IMR-90 (cell line): ENCODE measurements at regions not wholly inside any gene's neighbourhood (a gene's known extent, or its start where the extent isn't known, plus 50 kb on each side); places are given as distances from the start of the nearest gene placed in this dataset.

Source experiments
- ATAC-seq: fragments of 200-7000 bp; cut with Tn5 transposase; 2 replicates; pipeline ENCODE4 v1.9.1; 2020; ENCODE audit warnings: low read depth, mild to moderate bottlenecking, moderate library complexity
- BruUV-seq: library from RNA; stranded (reverse); fragments of 400-500 nt; replicated peaks from 2 replicates; lab custom pipeline; 2021; lab: Mats Ljungman, UMichigan
- CTCF ChIA-PET: fragments of 300-600 bp; formaldehyde crosslinking; extraction: SDS; loops from one replicate; lab custom pipeline; 2021; ENCODE audit warnings: antibody characterized with exemption; lab: Yijun Ruan, JAX
- POLR2A ChIA-PET: fragments of 300-600 bp; sonication (Branson Sonifier 250); formaldehyde crosslinking; loops from one replicate; lab custom pipeline; 2022; ENCODE audit warnings: antibody characterized with exemption; ENCODE audit not compliant: unreplicated experiment; lab: Charles Lee
- DNase-seq: peaks from one replicate; pipeline ENCODE4 v3.0.0; 2013
- H2AFZ ChIP-seq: replicated peaks from 2 replicates; pipeline ENCODE3; 2013; ENCODE audit warnings: low read length, mild to moderate bottlenecking; ENCODE audit not compliant: poor library complexity
- H2AK5ac ChIP-seq: 2 replicates; pipeline ENCODE4 v1.6.1; 2013; ENCODE audit warnings: low read depth, low read length, inconsistent platforms
- H2AK9ac ChIP-seq: replicated peaks from 2 replicates; pipeline ENCODE3; 2013; ENCODE audit warnings: mild to moderate bottlenecking, low read depth, low read length, moderate library complexity; ENCODE audit not compliant: poor library complexity
- H2BK120ac ChIP-seq: 2 replicates; pipeline ENCODE4 v1.6.1; 2013; ENCODE audit warnings: low read depth, low read length, inconsistent platforms
- H2BK15ac ChIP-seq: 3 replicates; pipeline ENCODE4 v1.6.1; 2013; ENCODE audit warnings: low read depth, low read length, inconsistent platforms
- H2BK20ac ChIP-seq: 2 replicates; pipeline ENCODE4 v1.6.1; 2013; ENCODE audit warnings: low read depth, mild to moderate bottlenecking, inconsistent platforms, low read length, moderate library complexity
- H2BK5ac ChIP-seq: 2 replicates; pipeline ENCODE4 v1.6.1; 2013; ENCODE audit warnings: mild to moderate bottlenecking, low read depth, low read length, inconsistent platforms; ENCODE audit not compliant: poor library complexity, severe bottlenecking
- H3K14ac ChIP-seq: replicated peaks from 2 replicates; pipeline ENCODE4 v1.6.1; 2013; ENCODE audit warnings: low read depth, low read length, inconsistent platforms
- H3K18ac ChIP-seq: 2 replicates; pipeline ENCODE4 v1.6.1; 2013; ENCODE audit warnings: low read depth, low read length, control low read depth
- H3K23ac ChIP-seq: 2 replicates; pipeline ENCODE4 v1.6.1; 2013; ENCODE audit warnings: low read depth, low read length, inconsistent platforms
- H3K27ac ChIP-seq: 2 replicates; pipeline ENCODE4 v1.5.1; 2013; ENCODE audit warnings: mild to moderate bottlenecking, control low read depth, low read length; ENCODE audit not compliant: insufficient read depth
- H3K27me3 ChIP-seq: 2 replicates; pipeline ENCODE4 v1.6.1; 2013; ENCODE audit warnings: low read length; ENCODE audit not compliant: control insufficient read depth, insufficient read depth
- H3K36me3 ChIP-seq: 2 replicates; pipeline ENCODE4 v1.6.1; 2013; ENCODE audit warnings: low read length, mixed read lengths; ENCODE audit not compliant: control insufficient read depth, insufficient read depth
- H3K4ac ChIP-seq: 2 replicates; pipeline ENCODE4 v1.6.1; 2013; ENCODE audit warnings: low read depth, low read length, inconsistent platforms
- H3K4me1 ChIP-seq: 2 replicates; pipeline ENCODE4 v1.6.1; 2013; ENCODE audit warnings: low read length, mixed read lengths; ENCODE audit not compliant: control insufficient read depth, insufficient read depth
- H3K4me2 ChIP-seq: 2 replicates; pipeline ENCODE4 v1.6.1; 2013; ENCODE audit warnings: low read depth, mild to moderate bottlenecking, control low read depth, low read length, moderate library complexity
- H3K4me3 ChIP-seq: 2 replicates; pipeline ENCODE4 v1.5.1; 2013; ENCODE audit warnings: low read depth, mild to moderate bottlenecking, control low read depth, low read length, moderate library complexity; ENCODE audit not compliant: insufficient read depth
- H3K56ac ChIP-seq: 2 replicates; pipeline ENCODE4 v1.6.1; 2013; ENCODE audit warnings: low read length, inconsistent platforms; ENCODE audit not compliant: insufficient read depth; ENCODE audit errors: extremely low read depth
- H3K79me1 ChIP-seq, 2 experiments: 2 replicates each; pipeline ENCODE4 v1.6.1; 2013; ENCODE audit warnings: low read length in 2 of 2, inconsistent platforms in 1 of 2, low read depth in 1 of 2
- H3K9ac ChIP-seq: 2 replicates; pipeline ENCODE4 v1.6.1; 2013; ENCODE audit warnings: low read depth, low read length, control low read depth
- H3K9me1 ChIP-seq: 2 replicates; pipeline ENCODE4 v1.6.1; 2013; ENCODE audit warnings: low read length, inconsistent platforms; ENCODE audit not compliant: insufficient read depth
- H3K9me3 ChIP-seq: 2 replicates; pipeline ENCODE4 v1.6.1; 2013; ENCODE audit warnings: low read length; ENCODE audit not compliant: control insufficient read depth, insufficient read depth
- H4K20me1 ChIP-seq: 2 replicates; pipeline ENCODE4 v1.6.1; 2013; ENCODE audit warnings: low read length, inconsistent platforms; ENCODE audit not compliant: insufficient read depth
- H4K5ac ChIP-seq: 2 replicates; pipeline ENCODE4 v1.6.1; 2013; ENCODE audit warnings: mild to moderate bottlenecking, low read depth, low read length, control low read depth
- H4K8ac ChIP-seq, 2 experiments: 2 replicates each; pipeline ENCODE4 v1.6.1; 2013; ENCODE audit warnings: low read depth in 2 of 2, low read length in 2 of 2, control low read depth in 1 of 2, inconsistent platforms in 1 of 2
- H4K91ac ChIP-seq: 2 replicates; pipeline ENCODE4 v1.6.1; 2013; ENCODE audit warnings: low read depth, low read length, inconsistent platforms; ENCODE audit not compliant: insufficient read depth
- BHLHE40 ChIP-seq: fragments of 150-350 bp; IDR thresholded peaks from 2 replicates; pipeline ENCODE4 v1.6.1; 2016; ENCODE audit warnings: mild to moderate bottlenecking, low read depth, low read length
- MAFK ChIP-seq: IDR thresholded peaks from 2 replicates; pipeline ENCODE4 v1.6.1; 2012; ENCODE audit warnings: low read depth, low read length, improper control_type of control experiment
- MAZ ChIP-seq: IDR thresholded peaks from 2 replicates; pipeline ENCODE4 v1.6.1; 2012; ENCODE audit warnings: low read depth, mild to moderate bottlenecking, low read length, improper control_type of control experiment, moderate library complexity, borderline replicate concordance
- RAD21 ChIP-seq: IDR thresholded peaks from 2 replicates; pipeline ENCODE4 v1.6.1; 2012; ENCODE audit warnings: low read length, improper control_type of control experiment
- RCOR1 ChIP-seq: IDR thresholded peaks from 2 replicates; pipeline ENCODE4 v1.6.1; 2012; ENCODE audit warnings: mild to moderate bottlenecking, low read length, improper control_type of control experiment; ENCODE audit not compliant: insufficient replicate concordance
- RFX5 ChIP-seq: IDR thresholded peaks from 2 replicates; pipeline ENCODE4 v1.8.0; 2012; ENCODE audit warnings: low read depth, mild to moderate bottlenecking, low read length, moderate library complexity
- WGBS, 2 experiments: methylation state at CpG; one replicate each; pipeline versions ENCODE4 v1.1.5 to v1.1.7; 2013; ENCODE audit warnings: missing lambda C conversion rate in 2 of 2; ENCODE audit not compliant: insufficient read length in 1 of 2; ENCODE audit errors: extremely low coverage in 2 of 2; 5-methylcytosine and 5-hydroxymethylcytosine counted together
- dilution Hi-C: fragments of 300-500 bp; cut with HindIII; formaldehyde crosslinking; loops from one replicate; pipeline ENCODE4 v1.14.3; 2018; ENCODE audit warnings: low sequenced_read_pairs; ENCODE audit not compliant: unreplicated experiment
- in situ Hi-C: fragments of 300-500 bp; cut with MboI; formaldehyde crosslinking; loops from 3 replicates; pipeline ENCODE4 v1.14.3; 2019; ENCODE audit warnings: low sequenced_read_pairs, inconsistent platforms, mixed read lengths
- intact Hi-C: fragments of 100-400 bp; cut with micrococcal nuclease; formaldehyde crosslinking; loops from 2 replicates; pipeline ENCODE4 v1.10.0; 2022
- TF ChIP-seq, protein P1 (sequence below): fragments of 150-350 bp; IDR thresholded peaks from 2 replicates; pipeline ENCODE4 v1.6.1; 2016; ENCODE audit warnings: low read depth, mild to moderate bottlenecking, low read length, moderate library complexity, borderline replicate concordance
- TF ChIP-seq, protein P2 (sequence below): fragments of 150-350 bp; IDR thresholded peaks from 2 replicates; pipeline ENCODE4 v1.6.1; 2017; ENCODE audit warnings: mild to moderate bottlenecking, antibody characterized with exemption, low read length, low read depth

DNA sequence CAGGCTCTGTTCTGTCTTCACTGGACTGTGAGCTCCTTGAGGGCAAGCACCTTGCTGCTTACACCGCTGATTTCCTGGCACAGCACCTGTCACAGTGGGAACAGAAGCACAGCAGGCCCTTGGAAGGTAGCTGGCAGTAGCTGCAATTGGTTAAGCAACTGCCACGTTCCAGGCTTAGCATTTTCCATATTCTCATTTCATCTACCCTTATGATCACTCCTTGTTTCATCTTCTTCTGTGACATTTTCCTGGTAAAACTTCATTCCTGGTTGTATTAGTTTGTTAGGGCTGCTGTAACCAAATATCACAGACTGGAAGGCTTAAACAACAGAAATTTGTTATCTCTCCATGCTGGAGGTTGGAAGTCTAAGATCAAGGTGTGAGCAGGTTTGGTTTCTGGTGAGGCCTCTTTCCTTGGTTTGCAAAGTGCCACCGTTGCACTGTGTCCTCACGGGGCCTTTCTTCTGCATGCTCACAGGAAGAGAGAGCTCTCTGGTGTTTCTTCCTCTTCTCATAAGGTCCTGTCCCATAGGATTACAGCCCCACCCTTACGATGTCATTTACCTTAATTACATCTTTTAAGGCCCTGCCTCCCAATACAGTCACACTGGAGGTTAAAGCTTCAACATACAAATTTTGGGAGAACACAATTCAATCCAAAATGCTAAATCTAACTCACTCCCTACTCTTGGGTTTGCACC is 121.7 kb upstream of the CPSF6 start:
- Histone ChIP-seq H3K9ac (no peak overlapping the region), H2BK15ac (no peak overlapping the region), H3K9me3 (no peaks in the 10 kb centered on the region), H2BK20ac (no peak overlapping the region), H2AK5ac (no peak overlapping the region), H3K23ac (no peak overlapping the region), H2BK5ac (no peak overlapping the region), H4K20me1 (no peaks in the 10 kb centered on the region), H3K18ac (no peak overlapping the region), H4K5ac (no peak overlapping the region), H3K56ac (no peak overlapping the region), H4K91ac (no peak overlapping the region), H3K14ac (no peak overlapping the region), H3K4me1 (no peaks in the 10 kb centered on the region), H3K27ac (no peak overlapping the region), H3K4me2 (no peak overlapping the region), H4K8ac (no peak overlapping the region), H3K79me1 (no peaks in the 10 kb centered on the region), H2AK9ac (no peak overlapping the region), H3K9me1 (no peaks in the 10 kb centered on the region; the same call in 1 of the 2 replicates), H3K4me3 (no peak overlapping the region), H3K4ac (no peak overlapping the region), H3K27me3 (peaks cover 3% of the 10 kb centered on the region), H3K36me3 (no peaks in the 10 kb centered on the region), H2AFZ (no peak overlapping the region), H2BK120ac (no peak overlapping the region)
- 64% methylated on average over 4 of the region's 5 CpGs; no CpG with 5 or more reads in 1 of the 2 experiments for WGBS, 2 experiments
- in situ Hi-C loops = no loop called here
- no peak for ATAC-seq
- dilution Hi-C loops = no loop called here
- ChIA-PET POLR2A (no interaction called here), CTCF (no interaction called here)
- no peak for DNase-seq
- intact Hi-C loops = no loop called here
- TF ChIP-seq BHLHE40 (no peak), MAFK (no peak), MAZ (no peak), RAD21 (no peak), RFX5 (no peak), RCOR1 (no peak)
- TF ChIP-seq, protein P1, sequence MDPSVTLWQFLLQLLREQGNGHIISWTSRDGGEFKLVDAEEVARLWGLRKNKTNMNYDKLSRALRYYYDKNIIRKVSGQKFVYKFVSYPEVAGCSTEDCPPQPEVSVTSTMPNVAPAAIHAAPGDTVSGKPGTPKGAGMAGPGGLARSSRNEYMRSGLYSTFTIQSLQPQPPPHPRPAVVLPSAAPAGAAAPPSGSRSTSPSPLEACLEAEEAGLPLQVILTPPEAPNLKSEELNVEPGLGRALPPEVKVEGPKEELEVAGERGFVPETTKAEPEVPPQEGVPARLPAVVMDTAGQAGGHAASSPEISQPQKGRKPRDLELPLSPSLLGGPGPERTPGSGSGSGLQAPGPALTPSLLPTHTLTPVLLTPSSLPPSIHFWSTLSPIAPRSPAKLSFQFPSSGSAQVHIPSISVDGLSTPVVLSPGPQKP = no peak
- TF ChIP-seq, protein P2, sequence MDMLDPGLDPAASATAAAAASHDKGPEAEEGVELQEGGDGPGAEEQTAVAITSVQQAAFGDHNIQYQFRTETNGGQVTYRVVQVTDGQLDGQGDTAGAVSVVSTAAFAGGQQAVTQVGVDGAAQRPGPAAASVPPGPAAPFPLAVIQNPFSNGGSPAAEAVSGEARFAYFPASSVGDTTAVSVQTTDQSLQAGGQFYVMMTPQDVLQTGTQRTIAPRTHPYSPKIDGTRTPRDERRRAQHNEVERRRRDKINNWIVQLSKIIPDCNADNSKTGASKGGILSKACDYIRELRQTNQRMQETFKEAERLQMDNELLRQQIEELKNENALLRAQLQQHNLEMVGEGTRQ = no peak
- no TSS peak for BruUV-seq
